ENCODE measurements at regions not wholly inside any gene's neighbourhood (a gene's known extent, or its start where the extent isn't known, plus 50 kb on each side); places are given as distances from the start of the nearest gene placed in this dataset.

DNA sequence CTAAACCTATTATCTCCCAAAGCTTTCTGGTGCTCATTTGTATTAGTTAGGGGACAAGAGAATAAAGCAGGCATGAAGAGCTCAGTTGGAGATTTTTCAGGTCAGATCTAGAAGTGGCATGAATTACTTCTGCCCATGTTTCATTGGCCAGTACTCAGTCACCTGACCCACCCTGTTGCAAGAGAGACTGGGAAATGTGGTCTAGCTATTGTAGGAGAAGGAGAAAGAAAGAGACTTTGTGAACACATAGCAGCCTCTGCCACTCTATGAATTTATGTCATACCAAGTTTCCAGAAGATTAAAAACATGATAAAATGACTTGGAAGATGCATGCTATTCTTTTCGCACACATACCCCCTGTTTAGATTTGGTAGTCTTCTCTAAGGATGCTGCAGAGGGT lies 302.3 kb upstream of the RUNX1 start:
- TF ChIP-seq, protein P1, sequence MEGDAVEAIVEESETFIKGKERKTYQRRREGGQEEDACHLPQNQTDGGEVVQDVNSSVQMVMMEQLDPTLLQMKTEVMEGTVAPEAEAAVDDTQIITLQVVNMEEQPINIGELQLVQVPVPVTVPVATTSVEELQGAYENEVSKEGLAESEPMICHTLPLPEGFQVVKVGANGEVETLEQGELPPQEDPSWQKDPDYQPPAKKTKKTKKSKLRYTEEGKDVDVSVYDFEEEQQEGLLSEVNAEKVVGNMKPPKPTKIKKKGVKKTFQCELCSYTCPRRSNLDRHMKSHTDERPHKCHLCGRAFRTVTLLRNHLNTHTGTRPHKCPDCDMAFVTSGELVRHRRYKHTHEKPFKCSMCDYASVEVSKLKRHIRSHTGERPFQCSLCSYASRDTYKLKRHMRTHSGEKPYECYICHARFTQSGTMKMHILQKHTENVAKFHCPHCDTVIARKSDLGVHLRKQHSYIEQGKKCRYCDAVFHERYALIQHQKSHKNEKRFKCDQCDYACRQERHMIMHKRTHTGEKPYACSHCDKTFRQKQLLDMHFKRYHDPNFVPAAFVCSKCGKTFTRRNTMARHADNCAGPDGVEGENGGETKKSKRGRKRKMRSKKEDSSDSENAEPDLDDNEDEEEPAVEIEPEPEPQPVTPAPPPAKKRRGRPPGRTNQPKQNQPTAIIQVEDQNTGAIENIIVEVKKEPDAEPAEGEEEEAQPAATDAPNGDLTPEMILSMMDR (IDR thresholded peaks at IDR 0.05): no peak
- TF ChIP-seq ELF1 (IDR thresholded peaks at IDR 0.05) (no peak), EP300 (IDR thresholded peaks at IDR 0.05; ENCODE audit: borderline replicate concordance in 1 of 2, low read depth in 1 of 2, low read length in 1 of 2) (no peak)
- TF ChIP-seq, protein P2, sequence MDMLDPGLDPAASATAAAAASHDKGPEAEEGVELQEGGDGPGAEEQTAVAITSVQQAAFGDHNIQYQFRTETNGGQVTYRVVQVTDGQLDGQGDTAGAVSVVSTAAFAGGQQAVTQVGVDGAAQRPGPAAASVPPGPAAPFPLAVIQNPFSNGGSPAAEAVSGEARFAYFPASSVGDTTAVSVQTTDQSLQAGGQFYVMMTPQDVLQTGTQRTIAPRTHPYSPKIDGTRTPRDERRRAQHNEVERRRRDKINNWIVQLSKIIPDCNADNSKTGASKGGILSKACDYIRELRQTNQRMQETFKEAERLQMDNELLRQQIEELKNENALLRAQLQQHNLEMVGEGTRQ (IDR thresholded peaks at IDR 0.05; ENCODE audit: borderline replicate concordance, low read depth, low read length): no peak

All from SK-N-SH (cell line).